ENCODE measurements at regions not wholly inside any gene's neighbourhood (a gene's known extent, or its start where the extent isn't known, plus 50 kb on each side); places are given as distances from the start of the nearest gene placed in this dataset.

DNA sequence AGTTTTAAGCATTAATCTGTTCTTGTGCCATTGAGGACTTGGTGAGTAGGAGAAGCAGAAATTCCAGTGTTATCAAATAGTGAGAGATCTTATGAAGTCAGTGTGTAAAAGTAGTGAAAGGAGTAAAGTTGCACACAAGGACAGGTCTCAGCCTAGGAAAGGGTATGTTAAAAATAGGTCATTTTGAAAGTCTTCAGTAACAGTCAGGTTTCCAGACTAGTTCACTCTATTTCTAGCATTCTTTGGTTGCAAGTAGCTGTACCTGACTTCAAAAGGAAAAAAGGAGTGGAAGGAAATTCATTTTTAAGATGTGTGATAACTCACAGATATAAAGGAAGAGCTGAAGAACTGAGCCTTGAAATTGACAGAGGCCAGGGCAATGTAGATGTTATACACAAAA is 250.1 kb upstream of the SATB1 start:
- DNase-seq (ENCODE audit: low read depth in 2 of 2) = no peak

DNA sequence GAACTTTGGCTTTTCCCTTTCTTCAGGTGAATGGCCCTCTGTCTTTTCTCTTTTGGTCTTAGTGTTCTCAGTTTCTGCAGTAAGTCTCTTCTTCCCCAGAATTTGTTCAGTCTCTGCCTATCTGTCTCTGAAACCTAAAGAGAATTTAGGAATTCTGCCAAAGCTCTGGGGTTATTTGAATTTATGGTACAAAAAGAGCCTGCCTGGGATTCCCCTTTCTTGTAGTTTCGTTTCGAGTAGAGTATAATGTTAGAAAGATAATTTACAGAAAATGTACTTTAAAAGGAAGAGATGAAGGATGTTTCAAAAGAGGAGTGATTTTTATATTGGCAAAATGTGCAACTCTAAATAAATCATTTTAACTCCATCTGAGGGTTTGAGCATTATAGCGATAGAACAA is 247.4 kb upstream of the SATB1 start:
- DNase-seq (ENCODE audit: low read depth in 2 of 2) = no peak

DNA sequence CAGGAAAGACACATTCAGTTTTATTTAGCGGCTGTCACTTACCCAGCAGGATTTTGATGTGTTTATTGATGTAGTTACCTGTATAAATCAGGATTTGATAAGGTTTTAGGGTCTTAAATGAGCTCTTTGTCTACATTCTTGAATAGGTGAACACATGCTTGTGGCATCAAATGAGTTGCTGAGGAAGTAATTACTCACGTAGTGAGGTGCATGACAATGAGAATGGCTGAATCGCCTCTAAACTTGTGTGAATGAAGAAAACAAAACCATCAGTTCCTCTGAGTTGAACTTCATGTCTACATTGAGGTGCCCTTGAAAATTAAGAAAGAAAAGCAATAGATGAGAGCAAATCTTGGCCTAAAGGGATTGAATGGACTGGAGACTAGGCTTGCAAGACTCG is 245.6 kb upstream of the SATB1 start:
- DNase-seq (ENCODE audit: low read depth in 2 of 2) = no peak

DNA sequence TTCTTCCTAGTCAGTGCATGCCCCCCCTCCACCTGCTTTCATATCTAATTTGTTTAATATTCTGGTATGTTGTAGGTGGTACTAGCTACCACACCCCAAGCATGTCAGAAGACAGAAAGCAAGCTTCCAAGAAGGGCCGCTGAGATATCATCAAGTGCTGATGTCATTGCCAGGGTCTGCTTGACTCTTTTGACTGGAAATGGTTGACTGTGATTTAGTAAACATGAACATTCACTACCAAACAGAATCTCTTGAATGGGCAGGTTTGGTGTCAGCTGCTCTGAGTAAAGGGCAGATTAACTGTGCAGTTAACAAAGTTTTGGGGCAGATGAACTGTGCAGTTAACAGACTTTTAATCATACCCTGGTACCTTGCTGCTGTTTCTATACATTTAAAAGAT is 244.2 kb upstream of the SATB1 start:
- DNase-seq (ENCODE audit: low read depth in 2 of 2) = peak in 1 of 2 donors; percentile 38

GRCh38 chr3:18667552-18667951 is 242.4 kb upstream of the SATB1 start:
- DNase-seq (ENCODE audit: low read depth in 2 of 2) = no peak

- DNase-seq (ENCODE audit: low read depth in 2 of 2) = no peak
These were observed 241.5 kb upstream of the SATB1 start for GRCh38 chr3:18666655-18667054.

DNA sequence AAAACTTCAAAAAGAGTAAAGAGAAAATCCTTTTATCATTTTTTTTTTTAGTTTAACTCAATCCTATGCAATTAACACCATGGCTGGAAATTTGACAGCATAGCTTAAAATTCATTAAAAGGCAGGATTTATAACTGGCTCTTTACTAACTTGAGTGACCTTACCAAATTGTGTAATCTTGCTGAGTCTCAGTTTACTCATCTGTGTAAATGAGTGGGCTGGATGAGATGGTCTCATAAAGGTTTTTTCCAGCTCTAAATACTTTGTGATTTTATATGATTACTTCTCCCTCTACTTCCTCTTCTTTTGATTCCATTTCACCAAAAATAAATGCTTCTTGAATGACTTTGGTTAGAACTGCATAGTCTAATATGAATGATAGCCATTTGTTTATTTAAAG is 234.9 kb upstream of the SATB1 start:
- DNase-seq (ENCODE audit: low read depth in 2 of 2) = no peak

DNA sequence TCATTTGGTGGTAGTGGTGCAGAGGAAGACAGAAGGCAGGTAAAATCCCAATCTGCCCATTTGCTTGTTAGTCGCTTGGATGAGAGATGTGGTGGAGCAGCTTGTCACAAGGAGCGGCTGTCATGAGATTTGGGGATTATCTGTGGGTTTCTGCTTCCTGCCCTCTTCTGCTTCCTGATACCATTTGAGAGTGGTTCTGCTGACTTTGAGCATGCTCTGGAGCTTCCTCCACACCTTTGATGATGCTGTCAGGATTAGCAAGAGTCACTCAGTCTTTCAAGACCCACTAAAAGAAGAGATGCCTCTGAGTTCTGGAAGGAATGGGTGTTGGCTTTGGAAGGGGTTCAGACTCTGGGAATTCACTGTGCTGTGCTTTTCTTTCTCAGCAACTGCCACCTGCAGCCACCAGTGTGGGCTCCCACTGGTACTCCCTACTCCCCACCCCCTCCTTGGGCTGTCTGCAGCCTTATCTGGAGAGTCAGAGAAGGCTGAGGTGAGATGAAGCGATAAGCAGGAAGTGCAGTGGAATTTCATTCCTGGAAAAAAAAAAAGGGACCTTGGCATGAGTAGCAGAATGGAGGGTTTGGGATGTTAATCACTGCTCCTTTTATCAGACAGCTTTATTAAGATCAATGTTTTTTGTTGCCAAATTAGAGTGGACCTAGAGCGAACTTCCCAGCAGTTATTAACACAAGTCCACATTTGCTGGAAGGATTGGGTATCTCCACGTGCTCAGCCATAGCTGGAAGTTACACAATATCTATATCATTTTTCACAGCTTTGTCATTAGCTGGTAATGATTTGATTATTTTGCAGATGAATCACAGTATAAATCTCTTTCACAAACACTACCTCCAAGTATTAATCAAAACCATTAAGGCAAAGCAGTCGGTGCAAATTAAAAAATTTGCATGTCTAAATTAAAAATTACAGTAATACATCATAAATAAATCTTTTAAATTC is 233.0 kb upstream of the SATB1 start:
- DNase-seq (ENCODE audit: low read depth in 2 of 2) = no peak

DNA sequence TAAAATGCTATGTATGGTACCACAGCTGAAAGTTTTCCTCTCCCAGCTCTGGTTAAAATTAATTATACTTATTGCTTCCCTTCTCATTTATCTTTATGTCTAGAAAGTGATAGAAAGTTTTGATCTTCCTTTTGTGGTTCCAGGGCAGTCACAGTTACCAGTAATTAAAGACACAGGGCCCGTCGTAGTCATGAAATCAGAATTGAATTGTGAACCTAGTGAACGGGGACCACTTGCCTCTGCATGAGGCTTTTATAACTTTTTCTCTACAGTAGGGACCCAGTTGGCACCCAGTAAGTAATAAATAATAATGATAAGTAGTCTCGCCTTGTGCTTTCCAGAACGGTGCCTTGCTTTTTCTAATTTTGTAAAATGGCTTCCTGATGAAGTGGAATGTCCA is 231.7 kb upstream of the SATB1 start:
- no peak for DNase-seq (ENCODE audit: low read depth in 2 of 2)

GRCh38 chr3:18656410-18656809 is 231.3 kb upstream of the SATB1 start:
- DNase-seq (ENCODE audit: low read depth in 2 of 2) = no peak

GRCh38 chr3:18655827-18656226 is 230.7 kb upstream of the SATB1 start:
- no peak for DNase-seq (ENCODE audit: low read depth in 2 of 2)

DNA sequence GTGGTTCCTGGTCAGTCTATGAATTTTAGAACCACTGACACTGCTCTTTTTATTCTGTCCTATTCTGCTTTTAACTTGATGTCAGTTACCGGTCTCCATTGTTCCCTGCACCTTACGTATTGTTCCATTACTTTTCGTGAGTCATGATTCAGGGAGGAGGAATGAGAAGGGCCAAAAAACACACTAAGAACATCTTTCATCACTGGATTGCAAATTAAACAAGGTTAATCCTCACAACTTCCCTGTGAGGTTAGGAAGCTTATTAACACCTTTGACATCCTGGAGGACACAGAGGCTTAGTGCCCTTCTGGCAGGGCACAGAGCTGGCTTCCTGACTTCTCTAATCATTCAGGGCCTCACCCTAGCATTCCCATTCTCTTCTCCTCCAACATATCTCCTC is 227.6 kb upstream of the SATB1 start:
- no peak for DNase-seq (ENCODE audit: low read depth in 2 of 2)

DNA sequence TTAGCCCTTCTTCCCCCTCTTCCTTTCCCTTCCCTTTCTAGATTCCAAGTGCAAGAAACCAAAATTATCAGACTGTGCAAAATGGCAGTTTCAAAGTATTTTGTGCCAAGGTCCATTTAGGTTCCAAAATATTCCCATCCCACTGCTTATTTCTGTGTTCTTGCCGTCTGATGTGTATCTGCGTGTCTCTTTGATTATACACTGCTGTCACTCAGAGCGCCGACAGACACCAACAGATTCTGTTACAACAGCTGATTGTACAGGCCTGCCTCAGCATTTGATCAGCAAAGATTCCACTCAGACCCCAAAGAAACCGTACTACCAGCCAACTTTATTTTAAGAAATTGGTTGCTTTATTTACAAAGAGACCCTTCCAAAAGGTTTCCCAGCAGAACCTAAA is 225.6 kb upstream of the SATB1 start:
- no peak for DNase-seq (ENCODE audit: low read depth in 2 of 2)

DNA sequence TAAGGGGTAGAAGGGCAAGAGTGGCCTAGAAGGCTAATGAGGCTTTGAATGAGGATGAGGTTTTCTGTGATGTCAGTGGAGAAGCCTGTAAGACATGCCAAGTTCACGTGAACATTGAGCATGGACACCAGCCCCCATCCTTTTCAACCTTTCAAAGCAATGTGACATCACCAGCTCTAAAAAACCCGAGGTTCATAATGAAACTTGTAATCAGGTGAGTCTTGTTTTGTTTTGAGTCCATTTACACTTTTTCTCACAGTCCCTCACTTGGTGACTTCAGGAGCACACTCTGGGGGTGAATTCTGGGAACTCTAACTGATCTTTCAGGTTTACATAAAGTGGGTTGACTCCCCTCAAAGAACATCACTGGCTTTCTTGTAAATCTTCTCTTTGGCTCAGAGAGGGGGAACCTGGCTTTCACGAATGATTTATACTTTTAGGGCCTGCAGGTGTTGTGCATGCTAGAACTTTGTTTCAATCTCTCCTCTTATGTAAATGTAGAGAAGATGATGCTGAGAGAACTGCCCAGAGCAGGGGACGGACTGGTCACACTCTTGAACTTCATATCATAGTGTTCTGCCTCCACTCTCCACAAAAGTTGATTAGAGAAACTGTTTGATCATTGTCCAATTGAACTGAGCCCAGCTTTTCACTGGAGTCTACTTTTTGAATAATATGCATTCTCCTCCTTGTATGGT is 224.7 kb upstream of the SATB1 start:
- DNase-seq (ENCODE audit: low read depth in 2 of 2) = peak in 1 of 2 donors; percentile 11

- DNase-seq (ENCODE audit: low read depth in 2 of 2) = no peak
These were observed 223.8 kb upstream of the SATB1 start for GRCh38 chr3:18648868-18649462.

DNA sequence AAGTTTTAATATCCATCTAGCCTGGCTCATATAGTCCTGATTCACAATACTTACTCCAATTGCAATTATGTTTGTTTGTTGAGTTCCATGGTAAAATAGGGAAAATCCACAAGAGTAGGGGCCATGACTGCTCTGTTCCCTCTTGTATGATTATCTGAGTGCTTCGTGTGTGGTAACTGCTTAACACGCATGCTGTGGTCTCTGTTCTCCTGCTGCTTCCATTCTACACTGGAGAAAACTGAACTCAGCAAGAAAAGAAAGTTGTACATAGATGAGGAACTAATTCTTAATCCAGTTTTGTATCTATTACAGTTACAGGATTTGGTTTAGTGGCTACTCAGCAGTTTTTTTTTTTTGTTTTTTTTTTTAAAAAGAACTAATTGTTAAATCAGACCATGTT is 223.0 kb upstream of the SATB1 start:
- DNase-seq (ENCODE audit: low read depth in 2 of 2) = no peak

DNA sequence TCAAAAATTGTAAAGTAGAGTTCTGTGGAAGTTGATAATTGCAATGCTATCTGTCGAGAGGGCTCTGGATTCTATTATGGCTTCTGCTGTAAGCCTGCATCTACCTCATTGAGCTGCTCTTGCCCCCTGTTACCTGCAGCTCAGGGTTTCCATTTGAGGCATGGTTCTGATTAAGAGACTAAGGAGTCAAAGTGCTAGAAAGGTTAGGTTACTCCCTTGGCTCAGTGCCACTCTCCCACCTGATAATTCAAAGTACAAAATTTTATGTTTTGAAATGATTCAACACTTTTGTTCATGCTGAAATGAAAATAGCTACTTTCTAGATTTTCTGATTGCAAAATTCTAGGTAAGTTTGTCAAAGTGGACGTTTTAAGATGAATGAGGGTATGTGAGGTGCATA is 220.5 kb upstream of the SATB1 start:
- peak in 1 of 2 donors; percentile 40 for DNase-seq (ENCODE audit: low read depth in 2 of 2)

DNA sequence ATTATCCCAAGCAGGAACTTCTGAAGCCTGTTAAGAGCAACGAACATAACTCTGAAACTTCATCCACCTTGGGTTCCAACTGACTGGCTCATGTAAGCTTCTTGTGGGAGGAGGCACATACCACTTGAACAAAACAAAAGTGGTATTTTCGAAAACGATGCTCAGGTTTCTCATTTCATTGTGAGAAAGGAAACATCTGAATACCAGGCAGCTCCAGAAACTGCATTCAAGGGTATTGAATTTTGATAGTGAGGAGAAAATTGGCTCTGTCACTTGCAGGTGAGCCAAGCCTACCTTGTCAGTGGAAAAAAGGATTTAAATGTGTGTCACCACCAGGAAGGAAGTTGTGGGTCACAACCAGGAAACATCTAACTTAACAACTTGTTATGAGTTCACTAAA is 218.1 kb upstream of the SATB1 start:
- DNase-seq (ENCODE audit: low read depth in 2 of 2) = no peak

DNA sequence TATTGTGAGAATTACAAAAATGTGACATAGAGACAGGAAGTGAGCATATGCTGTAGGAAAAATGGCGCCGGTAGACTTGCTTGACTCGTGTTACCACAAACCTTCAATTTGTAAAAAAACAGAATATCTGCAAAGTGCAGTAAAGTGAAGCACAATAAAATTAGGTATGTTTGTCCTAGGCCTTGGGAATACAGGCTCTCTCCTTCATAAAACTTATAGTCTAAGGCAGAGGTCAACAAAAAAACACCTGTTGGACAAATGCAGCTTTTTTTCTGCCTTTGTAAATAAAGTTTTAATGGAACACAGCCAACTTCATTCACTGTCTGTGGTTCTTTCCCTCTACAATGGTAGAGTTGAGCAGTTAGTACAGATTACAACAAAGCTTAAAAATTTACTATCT is 216.8 kb upstream of the SATB1 start:
- no peak for DNase-seq (ENCODE audit: low read depth in 2 of 2)

- DNase-seq (ENCODE audit: low read depth in 2 of 2) = no peak
These were observed 210.1 kb upstream of the SATB1 start for GRCh38 chr3:18635215-18635614.

DNA sequence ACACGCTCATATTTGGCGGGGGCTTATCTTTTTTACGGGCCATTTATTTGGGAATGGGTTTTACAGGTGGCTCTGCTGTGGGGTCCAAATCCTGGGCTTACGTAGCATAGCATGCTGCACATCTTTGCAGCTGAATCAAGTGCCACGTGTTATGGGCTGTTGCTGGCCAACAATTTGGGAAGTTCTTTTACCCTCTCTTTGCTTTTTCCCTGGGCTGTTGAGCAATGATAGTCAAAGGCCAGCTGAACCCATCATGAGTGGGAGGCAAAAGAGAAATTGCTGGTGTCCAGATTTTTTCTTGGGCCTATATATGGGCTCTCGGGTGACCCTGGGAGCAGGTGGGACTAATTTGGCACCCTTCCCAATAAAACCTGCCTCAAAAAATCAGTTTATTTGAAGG is 209.3 kb upstream of the SATB1 start:
- no peak for DNase-seq (ENCODE audit: low read depth in 2 of 2)

DNA sequence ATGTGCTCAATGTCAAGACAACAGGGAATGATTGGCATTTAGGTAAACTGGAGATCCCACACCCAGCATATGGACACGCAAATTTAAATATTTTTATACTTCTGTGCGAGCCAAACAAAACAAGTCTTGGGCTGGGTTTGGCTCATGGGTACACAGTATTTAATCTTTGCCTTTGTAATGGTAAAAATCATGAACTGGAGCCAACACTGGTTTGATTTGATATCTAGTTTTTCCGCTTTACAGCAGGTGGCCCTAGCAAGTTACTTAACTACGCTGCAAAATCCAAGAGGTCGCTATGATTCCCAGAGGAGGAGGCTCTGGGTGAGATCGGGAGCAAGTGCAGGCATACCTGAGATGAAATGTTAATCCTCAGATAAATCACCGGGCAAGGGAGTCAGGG is 207.9 kb upstream of the SATB1 start:
- no peak for DNase-seq (ENCODE audit: low read depth in 2 of 2)

DNA sequence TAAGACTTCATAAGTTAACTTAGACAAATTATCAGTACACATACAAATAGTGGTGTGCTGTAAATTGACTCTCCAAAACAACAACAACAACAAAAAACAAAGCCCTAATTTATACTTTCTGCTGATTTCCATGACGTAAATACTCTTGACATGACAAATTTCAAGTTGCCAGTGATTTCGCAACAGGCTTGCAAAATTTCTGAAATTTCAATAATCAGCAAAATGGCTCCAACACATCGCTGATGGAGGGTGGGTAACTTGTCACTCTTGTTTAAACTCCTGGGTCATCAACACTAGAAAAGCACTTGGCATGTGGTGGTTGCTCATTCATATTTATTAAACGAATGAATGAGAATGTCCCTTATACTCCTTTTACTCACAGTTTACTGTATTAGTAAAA is 205.2 kb upstream of the SATB1 start:
- DNase-seq (ENCODE audit: low read depth in 2 of 2) = no peak
